ENCODE measurements at regions not wholly inside any gene's neighbourhood (a gene's known extent, or its start where the extent isn't known, plus 50 kb on each side); places are given as distances from the start of the nearest gene placed in this dataset.

DNA sequence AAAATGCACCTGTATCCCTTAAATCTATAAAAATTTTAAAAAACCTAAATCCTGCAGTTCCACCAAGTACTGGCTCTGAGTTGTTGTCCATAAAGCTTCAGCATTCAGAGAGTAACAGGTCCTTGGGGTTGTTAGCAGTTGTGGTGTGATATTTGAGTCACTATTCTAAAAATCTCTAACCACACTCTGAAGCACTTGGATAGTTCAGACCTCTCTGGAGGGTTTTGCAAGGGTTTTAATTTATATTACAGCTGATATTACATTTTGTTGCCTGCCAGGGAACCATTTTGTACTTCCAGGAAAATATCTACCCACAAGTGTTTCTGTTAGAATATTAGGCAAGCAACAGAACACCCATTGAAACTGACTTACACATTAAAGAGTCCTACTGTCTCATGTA lies 255.6 kb downstream of the TBL1XR1 start:
- no peaks in the 10 kb centered on the region for H3K9me3 Mint-ChIP-seq (ENCODE audit: unreplicated experiment)

DNA sequence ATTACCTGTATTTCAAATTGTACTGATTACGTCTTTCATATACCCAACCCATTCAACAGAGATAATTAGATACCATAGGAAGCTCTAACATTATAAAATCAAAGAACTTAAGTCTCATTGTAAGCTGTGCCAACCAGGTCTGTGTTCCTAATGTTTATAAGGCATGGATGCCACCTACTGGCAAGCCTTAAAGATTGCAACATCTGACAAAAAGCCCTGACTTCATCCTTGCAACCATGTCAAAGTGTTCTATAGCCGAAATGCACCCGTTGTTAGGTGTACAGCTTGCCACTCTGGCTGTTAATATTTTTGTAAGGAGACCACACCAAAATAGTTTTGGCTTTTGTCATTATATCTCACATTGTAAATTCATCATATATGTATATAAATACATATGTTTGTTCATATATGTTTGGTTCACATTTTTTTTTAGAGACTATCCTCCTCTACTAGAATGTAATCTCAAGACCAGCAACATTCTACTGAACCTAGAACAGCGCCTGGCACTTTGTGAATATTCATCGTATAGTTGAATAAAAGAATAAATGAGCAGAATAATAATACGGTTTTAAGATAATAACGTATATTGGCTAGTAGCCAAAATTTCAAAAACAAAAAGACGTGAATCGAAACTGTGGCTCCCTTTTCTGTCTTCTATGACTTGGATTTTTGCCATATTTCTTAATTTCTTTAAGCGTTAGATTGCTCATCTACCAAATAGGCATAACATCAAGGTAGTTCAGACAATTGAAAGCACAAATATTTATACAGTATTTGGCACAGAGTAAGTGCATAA lies 258.1 kb downstream of the TBL1XR1 start:
- Mint-ChIP-seq H3K9me3 (ENCODE audit: unreplicated experiment) (no peaks in the 10 kb centered on the region), H3K36me3 (ENCODE audit: unreplicated experiment) (no peaks in the 10 kb centered on the region), H3K27me3 (ENCODE audit: unreplicated experiment) (no peaks in the 10 kb centered on the region), H3K4me3 (ENCODE audit: unreplicated experiment) (no peak overlapping the region), H3K27ac (ENCODE audit: unreplicated experiment) (no peak overlapping the region), H3K4me1 (ENCODE audit: low read depth, unreplicated experiment) (peaks cover 18% of the 10 kb centered on the region)
- DNase-seq = no peak
- TF ChIP-seq, protein P1, sequence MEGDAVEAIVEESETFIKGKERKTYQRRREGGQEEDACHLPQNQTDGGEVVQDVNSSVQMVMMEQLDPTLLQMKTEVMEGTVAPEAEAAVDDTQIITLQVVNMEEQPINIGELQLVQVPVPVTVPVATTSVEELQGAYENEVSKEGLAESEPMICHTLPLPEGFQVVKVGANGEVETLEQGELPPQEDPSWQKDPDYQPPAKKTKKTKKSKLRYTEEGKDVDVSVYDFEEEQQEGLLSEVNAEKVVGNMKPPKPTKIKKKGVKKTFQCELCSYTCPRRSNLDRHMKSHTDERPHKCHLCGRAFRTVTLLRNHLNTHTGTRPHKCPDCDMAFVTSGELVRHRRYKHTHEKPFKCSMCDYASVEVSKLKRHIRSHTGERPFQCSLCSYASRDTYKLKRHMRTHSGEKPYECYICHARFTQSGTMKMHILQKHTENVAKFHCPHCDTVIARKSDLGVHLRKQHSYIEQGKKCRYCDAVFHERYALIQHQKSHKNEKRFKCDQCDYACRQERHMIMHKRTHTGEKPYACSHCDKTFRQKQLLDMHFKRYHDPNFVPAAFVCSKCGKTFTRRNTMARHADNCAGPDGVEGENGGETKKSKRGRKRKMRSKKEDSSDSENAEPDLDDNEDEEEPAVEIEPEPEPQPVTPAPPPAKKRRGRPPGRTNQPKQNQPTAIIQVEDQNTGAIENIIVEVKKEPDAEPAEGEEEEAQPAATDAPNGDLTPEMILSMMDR (IDR thresholded peaks at IDR 0.05; ENCODE audit: partially characterized antibody, unreplicated experiment) = peak; percentile 77

More for the DNA sequence above, 255.6 kb downstream of the TBL1XR1 start:
- H3K4me1 Mint-ChIP-seq (ENCODE audit: low read depth, unreplicated experiment) = peaks cover 5% of the 10 kb centered on the region
- H3K27ac Mint-ChIP-seq (ENCODE audit: unreplicated experiment) = no peak overlapping the region
- no peak overlapping the region for H3K4me3 Mint-ChIP-seq (ENCODE audit: unreplicated experiment)
- no peak for DNase-seq
- TF ChIP-seq, protein P1 (IDR thresholded peaks at IDR 0.05; ENCODE audit: partially characterized antibody, unreplicated experiment) = no peak
- no peaks in the 10 kb centered on the region for H3K36me3 Mint-ChIP-seq (ENCODE audit: unreplicated experiment)
- no peaks in the 10 kb centered on the region for H3K27me3 Mint-ChIP-seq (ENCODE audit: unreplicated experiment)

DNA sequence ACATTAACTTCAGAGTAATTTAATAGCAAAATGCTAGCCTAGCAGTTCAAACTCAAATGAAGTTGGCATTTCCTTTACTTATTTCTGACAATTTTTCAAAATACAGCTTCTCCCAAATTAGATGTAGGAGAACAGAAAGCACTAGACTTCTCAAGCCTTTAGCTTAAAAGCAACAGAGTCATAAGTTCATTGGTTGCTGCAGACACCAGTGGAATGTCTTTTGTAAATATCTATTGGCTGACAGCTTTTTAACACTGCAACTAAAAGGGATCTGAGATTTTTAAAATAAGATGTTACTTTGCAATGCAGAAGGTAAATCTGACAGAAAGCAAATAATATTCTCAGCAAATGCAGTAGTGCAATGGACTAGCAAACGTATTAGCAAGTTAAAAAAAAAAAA lies 259.3 kb downstream of the TBL1XR1 start:
- TF ChIP-seq, protein P1 (IDR thresholded peaks at IDR 0.05; ENCODE audit: partially characterized antibody, unreplicated experiment) = no peak
- Mint-ChIP-seq H3K36me3 (ENCODE audit: unreplicated experiment) (no peaks in the 10 kb centered on the region), H3K9me3 (ENCODE audit: unreplicated experiment) (no peaks in the 10 kb centered on the region), H3K4me3 (ENCODE audit: unreplicated experiment) (no peak overlapping the region), H3K27ac (ENCODE audit: unreplicated experiment) (no peak overlapping the region), H3K4me1 (ENCODE audit: low read depth, unreplicated experiment) (peaks cover 18% of the 10 kb centered on the region), H3K27me3 (ENCODE audit: unreplicated experiment) (no peaks in the 10 kb centered on the region)
- DNase-seq = no peak

DNA sequence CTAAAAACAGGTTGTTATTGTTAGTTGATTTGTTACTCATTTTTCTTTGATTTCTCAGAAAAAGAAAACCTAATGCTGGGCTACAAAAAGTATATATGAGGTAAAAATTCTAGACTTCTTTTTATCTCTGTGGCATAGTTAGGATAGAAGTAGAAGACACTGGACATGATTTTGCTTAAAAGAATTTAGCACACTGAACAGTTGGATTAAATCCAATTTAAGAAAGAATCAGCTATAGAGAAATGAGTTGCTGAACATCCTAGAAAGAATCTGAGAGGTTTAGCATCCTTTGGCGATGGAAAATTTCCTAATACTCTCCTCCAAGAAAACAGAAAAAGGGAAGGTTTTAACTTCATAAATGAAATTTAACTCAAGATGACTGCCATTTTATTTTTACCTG lies 259.7 kb downstream of the TBL1XR1 start:
- TF ChIP-seq, protein P1 (IDR thresholded peaks at IDR 0.05; ENCODE audit: partially characterized antibody, unreplicated experiment) = no peak
- Mint-ChIP-seq H3K27me3 (ENCODE audit: unreplicated experiment) (no peaks in the 10 kb centered on the region), H3K36me3 (ENCODE audit: unreplicated experiment) (no peaks in the 10 kb centered on the region), H3K4me3 (ENCODE audit: unreplicated experiment) (no peak overlapping the region), H3K27ac (ENCODE audit: unreplicated experiment) (no peak overlapping the region), H3K9me3 (ENCODE audit: unreplicated experiment) (no peaks in the 10 kb centered on the region), H3K4me1 (ENCODE audit: low read depth, unreplicated experiment) (peaks cover 18% of the 10 kb centered on the region)
- DNase-seq = no peak

DNA sequence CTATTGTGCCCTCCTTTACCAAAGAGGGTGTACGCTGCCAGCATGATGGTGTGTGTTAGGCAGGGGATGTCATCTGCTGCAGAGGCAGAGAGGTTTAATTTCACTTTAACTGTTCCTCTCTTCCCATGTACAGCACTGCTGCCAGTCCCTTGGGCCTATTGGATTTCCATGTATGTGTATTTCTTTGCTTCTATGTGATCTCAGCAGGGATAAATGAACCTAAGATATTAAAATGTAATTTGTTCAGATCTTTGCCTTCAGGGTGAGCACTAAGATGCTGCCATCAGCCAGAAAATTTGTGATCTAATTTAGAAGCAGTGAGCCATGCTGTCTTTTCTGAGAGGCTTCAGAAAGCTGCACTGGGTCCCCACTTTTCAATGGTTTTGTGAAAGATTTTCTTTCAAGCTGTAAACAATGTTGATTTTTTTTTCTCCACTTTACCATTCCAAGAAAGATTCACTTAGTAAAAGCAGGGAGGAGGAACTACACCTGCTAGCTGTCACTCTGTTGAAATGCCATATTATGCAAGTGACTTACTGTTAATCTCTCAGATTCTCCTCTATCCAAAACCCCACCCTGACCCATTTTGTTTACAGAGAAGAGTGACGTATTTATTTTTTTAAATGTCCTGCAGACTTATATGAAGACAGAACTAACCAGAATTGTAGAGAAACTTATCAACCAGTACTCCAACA lies 261.9 kb downstream of the TBL1XR1 start:
- H3K27ac Mint-ChIP-seq (ENCODE audit: unreplicated experiment) = peak overlapping the region; percentile 1
- no peaks in the 10 kb centered on the region for H3K27me3 Mint-ChIP-seq (ENCODE audit: unreplicated experiment)
- H3K36me3 Mint-ChIP-seq (ENCODE audit: unreplicated experiment) = no peaks in the 10 kb centered on the region
- peaks cover 13% of the 10 kb centered on the region for H3K4me1 Mint-ChIP-seq (ENCODE audit: low read depth, unreplicated experiment)
- TF ChIP-seq, protein P1 (IDR thresholded peaks at IDR 0.05; ENCODE audit: partially characterized antibody, unreplicated experiment) = no peak
- DNase-seq = no peak
- no peaks in the 10 kb centered on the region for H3K9me3 Mint-ChIP-seq (ENCODE audit: unreplicated experiment)
- no peak overlapping the region for H3K4me3 Mint-ChIP-seq (ENCODE audit: unreplicated experiment)

Measured in glutamatergic neuron (in vitro differentiated cells).